ENCODE measurements at regions not wholly inside any gene's neighbourhood (a gene's known extent, or its start where the extent isn't known, plus 50 kb on each side); places are given as distances from the start of the nearest gene placed in this dataset.

DNA sequence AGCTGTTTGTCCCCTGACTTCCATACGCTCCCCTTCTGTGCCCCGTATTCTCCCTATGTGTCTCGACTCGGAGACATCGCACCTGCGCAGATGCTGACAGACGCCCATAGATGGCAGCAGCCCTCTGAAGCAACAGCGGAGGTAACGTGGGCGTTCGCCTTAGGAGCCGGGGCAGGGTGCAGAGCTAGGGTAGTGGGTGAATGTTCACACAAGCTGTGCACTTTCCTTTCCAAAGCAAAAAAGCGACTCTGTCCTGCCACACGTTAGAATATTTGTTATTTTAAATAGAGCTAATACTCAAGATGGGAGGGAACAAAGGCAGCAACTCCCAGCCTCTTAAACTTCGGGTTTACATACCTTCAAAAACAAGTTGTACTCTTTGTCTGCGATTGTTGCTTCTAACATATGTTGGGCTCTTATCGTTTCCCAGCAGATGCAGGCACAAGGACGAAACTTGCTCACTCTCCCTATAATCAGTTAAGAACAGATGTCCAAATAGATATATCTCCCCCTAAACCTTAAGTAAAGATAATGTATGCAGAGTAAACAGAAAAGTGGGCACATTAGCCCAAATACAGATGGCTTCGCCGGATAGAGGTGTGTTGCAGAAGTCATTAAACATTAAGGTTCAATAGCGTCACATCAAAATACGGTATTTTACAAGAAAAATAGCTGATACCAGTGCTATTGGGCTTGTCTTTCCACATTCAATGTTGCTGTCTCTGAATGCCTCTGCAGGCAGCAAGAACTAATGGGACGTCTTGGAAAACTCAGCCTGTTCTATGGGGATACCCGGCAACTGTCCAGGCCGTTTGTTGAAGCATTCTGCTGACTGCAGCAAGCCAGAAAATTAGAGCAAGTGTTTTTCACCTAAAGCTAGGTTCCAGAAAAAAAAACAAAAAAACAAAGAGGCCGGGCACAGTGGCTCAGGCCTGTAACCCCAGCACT lies 340.3 kb upstream of the PRKCQ start:
- peak; percentile 13 to 45 for DNase-seq

DNA sequence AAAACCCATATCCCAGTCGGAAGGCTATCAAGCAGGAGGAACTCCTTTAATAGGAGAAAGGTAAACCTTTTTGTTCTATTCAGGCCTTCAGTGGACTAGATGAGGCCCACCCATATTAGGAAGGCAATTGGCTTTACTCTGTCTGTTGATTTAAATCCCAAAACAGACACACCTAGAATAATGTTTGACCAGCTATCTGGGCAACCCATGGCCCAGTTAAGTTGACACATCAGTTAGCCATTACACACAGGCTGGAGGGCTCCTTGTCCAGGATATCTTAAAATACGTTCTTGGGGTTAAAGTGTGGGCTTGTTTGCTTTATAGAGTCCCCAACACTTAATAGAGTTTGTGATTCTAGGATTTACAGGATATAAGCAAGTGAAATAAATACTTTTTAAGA lies 339.0 kb upstream of the PRKCQ start:
- DNase-seq, result no peak

DNA sequence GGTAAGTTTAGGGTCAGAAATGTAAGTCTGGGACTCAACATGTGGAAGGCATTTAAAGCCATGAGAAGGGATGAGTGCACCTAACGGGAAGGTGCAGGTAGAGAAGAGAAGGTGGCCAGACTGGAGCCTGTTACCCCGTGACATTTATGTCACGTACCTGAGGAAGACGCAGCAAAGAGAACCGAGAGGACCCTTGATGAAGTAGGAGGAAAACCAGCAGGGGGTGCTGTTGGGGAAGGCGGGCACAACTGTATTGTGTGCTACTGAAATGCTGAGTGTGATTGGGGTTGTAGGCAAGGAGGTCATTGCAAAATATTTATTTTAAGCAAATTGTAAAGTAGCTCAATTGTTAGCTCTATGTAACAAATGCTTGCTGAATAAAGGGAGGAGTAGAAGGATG lies 338.2 kb upstream of the PRKCQ start:
- DNase-seq, result peak in 1 of 2 experiments; percentile 8

DNA sequence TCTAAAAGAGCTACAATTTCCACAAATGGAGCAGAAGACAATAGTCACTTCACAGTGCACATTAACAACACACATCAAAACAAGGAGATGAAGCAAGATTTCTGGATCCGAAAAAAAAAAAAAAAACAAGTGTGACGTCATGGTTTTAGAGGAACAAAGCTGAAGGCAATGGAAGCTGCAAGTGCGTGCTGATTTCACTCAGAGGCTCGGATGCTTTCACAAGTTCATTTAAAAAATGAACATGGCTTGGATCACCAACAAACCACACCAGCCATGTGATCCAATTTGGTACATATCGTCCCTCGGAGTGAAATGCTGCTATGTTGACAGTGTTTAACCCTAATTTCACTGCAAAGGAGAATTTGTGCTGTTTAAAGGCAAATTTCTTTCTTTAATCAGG lies 337.0 kb upstream of the PRKCQ start:
- DNase-seq, result no peak

DNA sequence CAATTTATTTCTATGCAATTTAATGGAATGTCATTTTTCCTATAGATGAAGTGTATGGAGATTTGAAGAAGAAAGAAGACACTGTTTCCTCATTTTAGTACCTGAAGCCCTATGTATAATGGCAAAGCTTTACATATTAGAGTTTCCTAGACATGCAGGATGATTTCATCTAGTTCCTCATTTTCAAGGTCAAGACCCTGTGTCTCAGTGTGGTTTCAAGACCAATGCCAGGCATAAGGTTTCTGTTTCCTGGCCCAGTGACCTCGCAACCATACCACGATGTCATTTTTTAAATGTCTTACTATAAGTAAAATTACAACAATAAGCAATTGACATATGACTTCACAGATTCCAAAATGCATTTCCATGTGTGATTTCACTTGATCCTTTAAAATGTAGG lies 336.5 kb upstream of the PRKCQ start:
- no peak for DNase-seq

DNA sequence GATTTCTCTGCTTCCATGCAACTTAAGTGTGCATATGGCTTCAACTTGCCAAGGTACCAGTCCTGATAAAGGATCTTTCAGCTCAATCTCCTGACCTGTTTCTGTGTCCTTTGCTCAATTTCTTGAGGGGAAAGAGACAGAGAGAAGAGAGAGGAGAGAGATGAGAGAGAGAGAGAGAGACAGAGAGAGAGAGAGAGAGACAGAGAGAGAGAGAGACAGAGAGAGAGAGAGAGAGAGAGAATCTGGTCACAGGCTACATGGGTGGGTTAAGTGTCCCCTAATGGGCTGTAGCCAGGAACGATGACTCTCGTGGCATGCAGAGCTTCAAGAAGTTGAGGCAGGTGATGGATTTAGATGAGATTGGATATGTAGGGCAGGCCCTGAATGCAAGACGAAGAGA lies 335.2 kb upstream of the PRKCQ start:
- DNase-seq, result no peak

DNA sequence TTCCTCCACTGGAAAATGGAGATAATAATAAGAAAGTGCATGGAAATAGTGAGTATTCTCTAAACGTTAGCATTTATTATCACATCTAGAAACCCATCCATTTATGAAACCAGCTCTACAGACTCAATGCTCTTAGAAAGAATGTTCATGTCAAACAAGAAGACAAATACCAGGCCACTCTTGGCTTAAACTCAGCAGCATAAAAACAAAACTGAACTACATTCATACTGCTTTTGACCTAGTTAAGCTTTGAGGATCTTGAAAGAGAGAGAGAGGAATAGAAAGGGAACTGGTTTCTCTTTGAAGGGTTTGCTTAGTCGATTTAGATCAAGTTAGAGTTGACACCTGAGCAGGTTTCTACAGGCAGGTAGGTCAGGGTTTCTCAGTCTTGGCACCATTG lies 332.9 kb upstream of the PRKCQ start:
- DNase-seq, result no peak

DNA sequence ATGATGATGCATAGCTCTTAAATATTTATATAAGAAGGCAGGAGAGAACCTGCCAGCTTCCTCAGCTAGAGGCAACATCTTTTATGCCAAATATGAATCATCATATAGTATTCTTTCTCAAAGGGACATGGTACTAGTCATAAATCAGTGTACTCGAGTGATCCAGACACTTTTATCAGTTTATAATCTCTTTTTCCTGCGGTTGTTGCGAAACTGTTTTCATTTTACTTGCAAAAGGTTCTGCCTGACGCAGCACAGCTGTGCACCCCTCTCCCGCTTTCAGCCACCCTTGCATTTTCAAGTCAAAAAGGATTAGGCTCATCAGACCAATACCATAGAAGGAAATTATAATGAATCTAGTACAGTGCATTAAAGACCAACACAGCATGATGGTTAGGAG lies 332.3 kb upstream of the PRKCQ start:
- no peak for DNase-seq

DNA sequence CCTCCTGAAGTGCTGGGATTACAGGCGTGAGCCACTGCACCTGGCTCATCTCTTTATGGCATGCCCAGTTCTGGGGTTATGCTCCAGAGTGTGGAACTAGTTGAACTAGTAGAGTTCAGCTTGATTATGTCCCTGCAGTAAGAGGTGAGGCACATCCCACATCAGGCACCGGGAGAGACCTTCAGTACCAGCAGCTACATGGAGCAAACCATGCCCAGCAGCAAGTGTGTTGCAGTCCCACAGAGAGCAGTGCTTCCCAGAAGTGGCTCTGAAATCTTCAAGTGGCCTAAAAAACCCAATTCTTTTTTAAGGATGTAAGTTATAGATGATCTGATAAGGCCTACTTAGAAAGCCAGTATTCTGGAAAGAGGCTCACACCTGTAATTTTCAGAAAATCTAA lies 331.9 kb upstream of the PRKCQ start:
- no peak for DNase-seq

DNA sequence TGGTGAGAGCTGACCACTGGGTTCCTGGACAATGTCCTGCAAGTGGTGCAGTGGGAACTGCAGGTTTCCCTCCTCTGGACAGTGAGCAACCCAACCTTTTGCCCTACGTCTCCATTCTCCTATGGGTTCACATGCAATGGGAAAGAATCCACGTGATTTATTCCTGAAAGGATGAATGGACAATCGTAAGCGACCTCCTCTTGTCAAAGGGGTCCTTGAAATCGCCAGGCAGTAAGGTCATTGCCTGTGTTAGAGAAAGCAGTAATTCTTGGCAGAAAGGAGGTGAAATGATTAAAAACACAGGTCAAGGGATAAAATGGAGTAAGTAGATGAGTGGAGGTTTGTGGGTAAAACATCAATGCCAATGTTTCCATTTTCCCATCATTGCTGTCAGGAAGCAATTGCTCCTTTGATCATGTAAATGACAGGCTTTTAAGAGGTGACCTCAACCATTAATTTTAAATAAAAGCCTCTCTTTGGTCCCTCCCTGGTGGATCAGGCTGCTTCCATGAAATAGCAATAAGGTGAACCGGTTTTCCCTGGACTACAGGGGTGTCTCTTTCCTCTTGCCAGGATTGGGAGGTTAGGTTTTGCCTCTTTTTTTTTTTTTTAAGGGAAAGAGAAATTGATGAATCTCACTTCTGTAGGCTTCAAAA lies 330.0 kb upstream of the PRKCQ start:
- DNase-seq, result no peak

DNA sequence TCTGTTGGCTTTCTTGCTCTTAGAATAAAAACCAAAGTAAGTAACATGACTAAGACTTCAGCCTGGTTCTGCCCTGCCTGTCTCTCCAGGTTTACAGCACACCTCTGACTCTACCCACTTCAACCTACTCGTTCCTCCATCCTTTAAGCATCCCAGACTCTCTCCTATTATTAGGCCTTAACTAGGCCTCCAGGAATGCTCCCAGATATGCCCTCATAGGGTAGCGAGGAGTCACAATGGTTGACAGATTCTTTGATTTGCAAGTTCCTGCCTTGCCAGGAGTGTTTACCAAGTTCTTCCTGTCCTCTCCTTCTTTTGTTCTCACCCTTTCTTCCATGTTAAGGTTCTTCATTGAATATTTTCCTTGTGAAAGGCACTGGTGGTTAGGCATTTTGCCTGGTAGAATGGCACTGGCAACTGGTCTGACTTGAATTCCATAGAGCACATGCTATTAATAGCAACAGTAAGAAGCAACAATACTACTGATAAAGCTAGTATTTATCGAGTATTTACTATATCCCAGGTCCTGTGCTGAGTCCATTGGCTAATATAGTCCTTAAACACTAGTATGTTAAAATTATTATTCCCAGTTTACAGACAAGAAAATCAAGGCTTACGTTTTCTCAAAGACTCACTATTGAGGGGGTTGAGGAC lies 327.9 kb upstream of the PRKCQ start:
- no peak for DNase-seq

DNA sequence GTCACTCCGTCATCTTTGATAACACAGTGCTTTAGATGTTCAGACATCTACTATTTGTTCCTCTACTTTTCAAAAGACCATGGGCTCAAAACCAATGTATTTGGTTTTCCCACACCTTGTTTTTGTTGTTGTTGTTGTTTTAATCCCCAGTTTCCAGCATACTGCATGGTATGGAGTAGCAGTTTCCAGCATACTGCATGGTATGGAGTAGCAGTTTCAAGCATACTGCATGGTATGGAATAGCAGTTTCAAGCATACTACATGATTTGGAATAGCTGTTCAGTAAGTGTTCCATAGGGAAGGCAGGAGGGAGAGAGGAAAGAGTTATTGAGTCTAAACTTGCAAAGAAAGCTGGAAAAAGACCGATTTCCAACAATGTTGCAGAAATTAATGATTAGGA lies 314.3 kb upstream of the PRKCQ start:
- no peak for DNase-seq

DNA sequence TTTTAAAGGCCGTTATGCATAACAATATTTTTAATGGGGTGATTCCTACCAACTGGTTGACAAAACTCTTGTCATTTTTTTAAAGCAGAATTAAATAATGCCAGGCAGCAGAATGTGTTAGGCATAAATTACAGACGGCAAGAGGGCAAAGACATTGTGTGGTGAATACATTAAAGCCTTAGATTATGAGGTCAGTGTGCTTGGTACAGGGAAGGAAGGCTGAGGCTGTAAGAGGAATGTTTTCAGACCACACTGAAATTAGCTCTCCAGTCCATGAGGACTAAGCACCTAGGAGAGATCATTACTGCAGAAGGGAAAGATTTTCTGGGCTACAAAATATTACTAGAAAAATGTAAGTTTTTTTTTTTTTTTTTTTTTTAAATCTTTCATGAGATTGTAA lies 312.8 kb upstream of the PRKCQ start:
- no peak for DNase-seq

DNA sequence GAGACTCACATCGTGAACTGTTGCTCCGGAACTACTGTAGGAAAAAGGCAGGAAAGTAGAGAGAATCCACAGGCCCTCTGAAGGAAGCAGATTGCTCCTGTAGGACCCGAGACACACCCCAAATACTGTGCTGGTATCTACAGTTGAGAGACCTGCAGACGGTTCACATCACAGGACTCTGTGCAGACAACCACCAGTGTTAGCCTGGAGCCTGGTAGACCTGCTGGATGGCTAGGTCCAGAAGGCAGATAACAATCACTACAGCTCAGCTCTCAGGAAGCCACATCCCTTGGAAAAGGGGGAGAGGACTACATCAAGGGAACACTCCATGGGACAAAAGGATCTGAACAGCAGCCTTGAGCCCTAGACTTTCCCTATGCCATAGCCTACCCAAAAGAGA lies 311.8 kb upstream of the PRKCQ start:
- no peak for DNase-seq

DNA sequence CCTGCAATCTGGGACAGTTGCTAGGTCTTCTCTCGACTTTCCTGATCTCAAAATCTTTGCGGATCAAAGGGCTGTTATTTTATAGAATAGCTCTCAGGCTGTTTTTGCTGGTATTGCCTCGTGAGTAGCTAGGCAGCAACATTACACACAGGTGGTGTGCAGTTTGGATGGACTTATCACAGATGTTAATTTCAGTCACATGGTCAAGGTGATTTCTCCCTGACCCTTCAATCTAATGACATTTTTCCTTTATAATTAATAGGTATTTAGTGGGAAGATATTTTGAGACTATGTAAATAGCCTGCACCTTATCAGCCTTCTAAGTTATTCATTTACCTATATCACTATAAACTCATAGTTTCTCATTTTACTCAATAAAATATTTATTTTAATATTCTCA lies 309.6 kb upstream of the PRKCQ start:
- no peak for DNase-seq

DNA sequence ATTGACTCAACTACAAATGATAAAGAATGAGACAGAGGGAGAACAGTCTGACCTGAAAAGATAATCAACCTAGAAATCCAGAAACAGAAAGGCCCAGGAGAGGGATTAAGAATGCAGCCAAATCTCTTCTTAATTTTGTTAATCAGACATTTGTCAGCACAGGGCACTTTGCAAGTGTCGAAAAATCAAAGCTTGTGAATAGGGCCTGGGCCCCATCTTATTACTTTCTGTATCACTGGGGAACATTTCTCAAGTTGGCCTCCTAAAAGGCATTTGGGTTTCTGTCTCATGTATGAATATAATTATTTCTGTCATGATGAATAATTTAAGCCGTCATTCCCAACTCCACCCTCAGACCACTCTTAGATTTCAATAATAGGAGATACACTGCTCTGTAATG lies 308.4 kb upstream of the PRKCQ start:
- no peak for DNase-seq

DNA sequence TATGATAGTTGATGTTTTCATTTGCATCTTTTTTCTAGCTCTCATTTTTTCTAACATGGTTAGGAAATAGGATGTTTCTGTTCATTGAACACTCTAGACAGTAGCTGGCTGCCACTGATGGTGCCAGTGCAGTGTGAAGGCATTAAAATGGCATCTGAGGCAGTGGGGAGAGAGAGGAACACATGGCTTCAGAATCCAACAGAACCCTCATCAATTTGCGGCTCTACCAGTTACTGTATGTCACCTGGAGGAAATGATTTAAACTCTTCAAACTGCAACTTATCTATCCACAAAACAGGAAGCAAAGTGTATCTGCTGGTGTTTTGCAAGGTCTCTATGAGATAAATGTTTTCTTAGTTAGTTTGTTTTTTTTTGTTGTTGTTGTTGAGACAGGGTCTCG lies 305.2 kb upstream of the PRKCQ start:
- no peak for DNase-seq

DNA sequence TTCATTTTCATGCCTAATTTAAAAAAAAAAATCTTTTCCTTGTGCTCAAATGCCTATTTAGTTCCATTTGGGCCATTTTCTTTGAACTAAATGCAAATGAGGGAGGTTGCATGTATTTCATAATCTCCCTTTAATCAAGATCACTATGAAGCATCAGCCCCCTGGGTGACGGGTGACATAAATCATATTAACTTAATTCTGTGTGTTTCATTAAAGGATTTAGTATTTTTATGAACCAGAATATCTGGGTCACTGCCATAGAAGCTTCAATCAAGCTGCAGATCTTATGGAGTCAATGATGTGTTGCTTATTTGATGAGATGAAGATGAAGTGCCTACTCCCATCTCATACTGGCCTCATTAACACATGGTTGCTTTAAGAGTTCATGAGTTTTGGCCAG lies 301.9 kb upstream of the PRKCQ start:
- DNase-seq, result no peak

DNA sequence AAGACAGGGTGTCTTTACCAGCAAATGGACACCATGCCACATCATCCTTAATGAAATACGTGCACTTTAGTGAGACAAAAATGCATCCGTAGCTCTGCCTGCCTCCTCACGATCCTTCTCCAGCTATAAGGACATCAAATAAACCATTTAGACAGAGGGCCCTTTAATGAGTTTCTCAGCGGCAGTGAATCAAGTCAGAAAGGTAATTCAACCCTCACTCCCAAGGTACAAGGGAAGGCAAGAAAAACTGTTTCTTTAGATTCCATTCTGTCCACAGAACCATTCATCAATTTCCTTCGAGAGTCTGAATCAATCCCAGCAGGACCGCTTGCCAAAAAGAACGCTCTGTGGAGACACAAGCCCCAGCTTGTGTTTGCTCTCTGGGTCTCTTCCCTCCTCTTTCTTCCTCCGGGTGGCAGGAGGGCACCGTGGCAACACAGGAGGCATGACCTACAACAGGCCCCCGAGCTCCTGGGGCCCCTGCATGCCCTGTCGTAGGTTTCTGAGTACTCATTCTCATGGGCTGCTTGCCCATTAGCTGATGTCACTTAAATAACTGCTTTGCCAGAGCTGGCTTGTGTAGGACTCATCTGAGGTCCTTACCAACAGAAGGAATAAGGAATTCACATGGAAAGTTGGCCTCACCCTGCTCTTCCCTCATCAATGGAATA lies 297.8 kb upstream of the PRKCQ start:
- DNase-seq, result no peak

DNA sequence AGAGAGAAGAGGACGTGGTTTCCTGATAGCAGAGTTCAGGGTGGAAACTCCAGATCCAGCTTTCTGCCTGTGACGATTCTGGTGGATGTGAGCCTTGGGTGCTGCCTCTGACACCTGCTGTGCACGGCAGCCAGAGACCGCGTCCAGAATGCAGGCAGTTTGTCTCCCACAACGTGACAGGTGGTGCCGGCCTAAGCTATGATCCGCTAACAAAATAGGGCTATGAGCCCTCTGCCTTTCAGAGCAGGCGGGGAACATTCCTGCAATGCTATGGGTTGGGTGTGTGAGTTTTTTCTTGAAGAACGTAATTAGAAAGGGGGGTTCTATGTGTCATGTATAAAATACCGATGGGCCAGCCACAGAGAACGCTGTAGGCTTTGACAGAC lies 297.3 kb upstream of the PRKCQ start:
- DNase-seq, result no peak

DNA sequence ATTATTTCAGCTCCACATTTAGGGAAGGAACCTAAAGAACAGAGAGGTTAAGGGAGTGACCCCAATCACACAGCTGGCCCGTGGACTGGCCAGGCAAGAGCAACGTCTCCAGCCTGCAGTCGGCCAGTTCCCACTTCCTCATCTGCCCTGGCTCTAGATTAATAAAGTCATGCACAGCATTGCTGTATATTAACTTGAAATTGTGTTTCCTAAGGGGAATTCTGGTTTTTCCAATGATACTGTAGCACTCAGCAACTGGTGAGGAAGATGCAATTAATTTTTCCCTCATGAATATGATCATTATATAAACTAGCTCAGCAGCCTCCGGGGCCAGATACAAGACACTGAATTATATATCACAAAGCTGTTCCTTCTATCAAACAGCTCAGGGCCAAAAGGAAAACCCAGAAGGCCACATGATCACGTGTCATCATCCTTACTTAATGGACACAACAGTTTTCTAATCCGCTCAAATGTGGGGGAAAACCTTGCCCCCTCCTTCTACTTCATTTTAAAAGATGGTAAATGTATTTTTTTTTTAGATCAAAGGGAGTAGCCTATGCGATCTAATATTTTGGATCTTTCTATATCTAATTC lies 295.3 kb upstream of the PRKCQ start:
- DNase-seq, result no peak

DNA sequence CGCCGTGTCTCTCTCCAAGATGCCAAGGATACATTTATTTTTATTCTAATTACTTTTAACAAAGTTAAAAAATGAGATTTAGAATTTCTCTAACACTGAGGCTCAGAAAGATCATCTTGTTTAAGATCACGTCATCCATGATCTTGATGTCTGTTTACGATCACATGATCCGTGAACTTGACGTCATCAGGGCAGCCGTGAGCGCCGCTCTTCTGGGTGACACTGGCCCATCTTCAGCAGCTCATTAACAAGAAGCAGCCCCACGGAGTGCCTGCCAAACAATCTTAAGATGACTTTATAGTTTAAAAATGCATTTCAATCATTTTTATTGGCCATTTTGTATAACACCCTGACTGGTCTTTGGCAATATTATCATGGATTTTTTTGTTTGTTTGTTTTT lies 291.1 kb upstream of the PRKCQ start:
- no peak for DNase-seq
